Liver (tissue), 8 donors: ENCODE measurements at regions not wholly inside any gene's neighbourhood (a gene's known extent, or its start where the extent isn't known, plus 50 kb on each side); places are given as distances from the start of the nearest gene placed in this dataset.

Source experiments
- DNase-seq: peaks from one replicate; pipeline ENCODE4 v3.0.0-alpha.2; 2017; ENCODE audit warnings: low spot score
- H3K27ac ChIP-seq, 2 donors: one replicate each; pipeline ENCODE4 v1.7.0; 2013; ENCODE audit warnings: inconsistent platforms in 2 of 2, low read length in 2 of 2, control low read depth in 1 of 2, low read depth in 1 of 2, mild to moderate bottlenecking in 1 of 2
- H3K27me3 ChIP-seq, 4 donors: one replicate each; pipeline versions ENCODE4 v1.6.1 to v1.7.0; 2013; ENCODE audit warnings: low read length in 3 of 4, inconsistent platforms in 1 of 4, mild to moderate bottlenecking in 1 of 4, moderate library complexity in 1 of 4; ENCODE audit not compliant: control insufficient read depth in 4 of 4, insufficient read depth in 4 of 4
- H3K36me3 ChIP-seq, 4 donors: one replicate each; pipeline versions ENCODE4 v1.6.1 to v1.7.0; 2013; ENCODE audit warnings: low read length in 3 of 4, mild to moderate bottlenecking in 3 of 4, low read depth in 1 of 4, moderate library complexity in 1 of 4; ENCODE audit not compliant: control insufficient read depth in 4 of 4, insufficient read depth in 3 of 4
- H3K4me1 ChIP-seq, 4 donors: one replicate each; pipeline versions ENCODE4 v1.6.1 to v1.7.0; 2013; ENCODE audit warnings: low read length in 3 of 4, mild to moderate bottlenecking in 3 of 4, moderate library complexity in 1 of 4; ENCODE audit not compliant: control insufficient read depth in 4 of 4, insufficient read depth in 4 of 4
- H3K4me3 ChIP-seq, 3 donors: one replicate each; pipeline versions ENCODE4 v1.6.1 to v1.7.0; 2013; ENCODE audit warnings: low read length in 3 of 3, control low read depth in 1 of 3, low read depth in 1 of 3, mild to moderate bottlenecking in 1 of 3
- H3K9ac ChIP-seq, 2 donors: one replicate each; pipeline ENCODE4 v1.7.0; 2013; ENCODE audit warnings: low read length in 2 of 2, mild to moderate bottlenecking in 2 of 2, moderate library complexity in 2 of 2, control low read depth in 1 of 2, low read depth in 1 of 2
- H3K9me3 ChIP-seq, 4 donors: one replicate each; pipeline versions ENCODE4 v1.6.1 to v1.7.0; 2013; ENCODE audit warnings: low read length in 3 of 4; ENCODE audit not compliant: control insufficient read depth in 4 of 4
- ATF3 ChIP-seq: IDR thresholded peaks from 2 replicates; pipeline ENCODE4 v1.6.1; 2016; ENCODE audit warnings: antibody characterized with exemption
- EGR1 ChIP-seq, 2 donors: IDR thresholded peaks; 2 replicates each; pipeline ENCODE4 v1.6.1; 2016 to 2018; ENCODE audit warnings: antibody characterized with exemption in 2 of 2, low read depth in 2 of 2
- FOXA1 ChIP-seq: IDR thresholded peaks from 2 replicates; pipeline ENCODE4 v1.6.1; 2016; ENCODE audit warnings: antibody characterized with exemption
- FOXA2 ChIP-seq: IDR thresholded peaks from 2 replicates; pipeline ENCODE4 v1.6.1; 2016; ENCODE audit warnings: antibody characterized with exemption
- GABPA ChIP-seq, 2 donors: IDR thresholded peaks in 1 of 2; conservative IDR thresholded peaks in 1 of 2; 2 replicates each; pipeline ENCODE4 v1.6.1; 2016; ENCODE audit warnings: antibody characterized with exemption in 2 of 2, mild to moderate bottlenecking in 1 of 2, moderate library complexity in 1 of 2
- HNF4A ChIP-seq, 2 donors: conservative IDR thresholded peaks; 2 replicates each; pipeline ENCODE4 v1.6.1; 2016; ENCODE audit warnings: antibody characterized with exemption in 2 of 2, mild to moderate bottlenecking in 2 of 2
- HNF4G ChIP-seq: IDR thresholded peaks from 2 replicates; pipeline ENCODE4 v1.6.1; 2016; ENCODE audit warnings: antibody characterized with exemption
- JUND ChIP-seq, 2 donors: IDR thresholded peaks; 2 replicates each; pipeline ENCODE4 v1.6.1; 2016; ENCODE audit warnings: antibody characterized with exemption in 2 of 2
- NR2F2 ChIP-seq: IDR thresholded peaks from 2 replicates; pipeline ENCODE4 v1.6.1; 2016; ENCODE audit warnings: antibody characterized with exemption
- RAD21 ChIP-seq, 2 donors: IDR thresholded peaks; 2 replicates each; pipeline ENCODE4 v1.6.1; 2016; ENCODE audit warnings: antibody characterized with exemption in 2 of 2, mild to moderate bottlenecking in 2 of 2
- RXRA ChIP-seq, 2 donors: IDR thresholded peaks; 2 replicates each; pipeline ENCODE4 v1.6.1; 2017 to 2018; ENCODE audit warnings: antibody characterized with exemption in 2 of 2, mild to moderate bottlenecking in 1 of 2
- SP1 ChIP-seq: IDR thresholded peaks from 2 replicates; pipeline ENCODE4 v1.6.1; 2018; ENCODE audit warnings: antibody characterized with exemption, mild to moderate bottlenecking
- TAF1 ChIP-seq: conservative IDR thresholded peaks from 2 replicates; pipeline ENCODE4 v1.6.1; 2016; ENCODE audit warnings: antibody characterized with exemption, mild to moderate bottlenecking
- YY1 ChIP-seq: IDR thresholded peaks from 2 replicates; pipeline ENCODE4 v1.6.1; 2016; ENCODE audit warnings: antibody characterized with exemption, mild to moderate bottlenecking
- WGBS: extraction: QIAGEN DNeasy Blood & Tissue Kit; methylation state at CpG from one replicate; pipeline ENCODE4 v1.1.7; 2013; 5-methylcytosine and 5-hydroxymethylcytosine counted together
- TF ChIP-seq, protein P1 (sequence below): IDR thresholded peaks from 2 replicates; pipeline ENCODE4 v1.6.1; 2016; ENCODE audit warnings: antibody characterized with exemption, mild to moderate bottlenecking
- TF ChIP-seq, protein P2 (sequence below): IDR thresholded peaks from 2 replicates; pipeline ENCODE4 v1.6.1; 2016; ENCODE audit warnings: antibody characterized with exemption
- TF ChIP-seq, protein P3 (sequence below): fragments of 150-350 bp; IDR thresholded peaks from 2 replicates; pipeline ENCODE4 v1.5.1; 2017; ENCODE audit warnings: improper control_type of control experiment, low read depth, low read length; ENCODE audit not compliant: missing input control
- donor health status: healthy.
- donor health status: healthy.
- donor health status: healthy.
- donor health status: healthy.
- donor health status: healthy.

GRCh38 chr14:34359420-34360117 lies 102.5 kb downstream of the SPTSSA start (continued):
- TF ChIP-seq, protein P1, sequence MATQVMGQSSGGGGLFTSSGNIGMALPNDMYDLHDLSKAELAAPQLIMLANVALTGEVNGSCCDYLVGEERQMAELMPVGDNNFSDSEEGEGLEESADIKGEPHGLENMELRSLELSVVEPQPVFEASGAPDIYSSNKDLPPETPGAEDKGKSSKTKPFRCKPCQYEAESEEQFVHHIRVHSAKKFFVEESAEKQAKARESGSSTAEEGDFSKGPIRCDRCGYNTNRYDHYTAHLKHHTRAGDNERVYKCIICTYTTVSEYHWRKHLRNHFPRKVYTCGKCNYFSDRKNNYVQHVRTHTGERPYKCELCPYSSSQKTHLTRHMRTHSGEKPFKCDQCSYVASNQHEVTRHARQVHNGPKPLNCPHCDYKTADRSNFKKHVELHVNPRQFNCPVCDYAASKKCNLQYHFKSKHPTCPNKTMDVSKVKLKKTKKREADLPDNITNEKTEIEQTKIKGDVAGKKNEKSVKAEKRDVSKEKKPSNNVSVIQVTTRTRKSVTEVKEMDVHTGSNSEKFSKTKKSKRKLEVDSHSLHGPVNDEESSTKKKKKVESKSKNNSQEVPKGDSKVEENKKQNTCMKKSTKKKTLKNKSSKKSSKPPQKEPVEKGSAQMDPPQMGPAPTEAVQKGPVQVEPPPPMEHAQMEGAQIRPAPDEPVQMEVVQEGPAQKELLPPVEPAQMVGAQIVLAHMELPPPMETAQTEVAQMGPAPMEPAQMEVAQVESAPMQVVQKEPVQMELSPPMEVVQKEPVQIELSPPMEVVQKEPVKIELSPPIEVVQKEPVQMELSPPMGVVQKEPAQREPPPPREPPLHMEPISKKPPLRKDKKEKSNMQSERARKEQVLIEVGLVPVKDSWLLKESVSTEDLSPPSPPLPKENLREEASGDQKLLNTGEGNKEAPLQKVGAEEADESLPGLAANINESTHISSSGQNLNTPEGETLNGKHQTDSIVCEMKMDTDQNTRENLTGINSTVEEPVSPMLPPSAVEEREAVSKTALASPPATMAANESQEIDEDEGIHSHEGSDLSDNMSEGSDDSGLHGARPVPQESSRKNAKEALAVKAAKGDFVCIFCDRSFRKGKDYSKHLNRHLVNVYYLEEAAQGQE, result no peak
- TF ChIP-seq ATF3, result no peak
- TF ChIP-seq HNF4G, result no peak
- no peak for TF ChIP-seq FOXA1

GRCh38 chr14:34356264-34356654 lies 105.8 kb downstream of the SPTSSA start:
- peaks cover 0 to 1% (median 0%) of the 10 kb centered on the region in 4 donors for H3K4me1 ChIP-seq

More at GRCh38 chr14:34356264-34356654, 105.8 kb downstream of the SPTSSA start:
- WGBS, result 86% methylated on average over 4 of the region's 4 CpGs
- Histone ChIP-seq H3K36me3 (no peaks in the 10 kb centered on the region), H3K27ac (no peak overlapping the region), H3K9me3 (no peaks in the 10 kb centered on the region), H3K4me3 (no peak overlapping the region), H3K9ac (no peak overlapping the region), H3K27me3 (no peaks in the 10 kb centered on the region)
- no peak for DNase-seq
- TF ChIP-seq FOXA1, result no peak
- no peak for TF ChIP-seq ATF3
- no peak for TF ChIP-seq YY1
- TF ChIP-seq RXRA (IDR thresholded peaks at IDR 0.05), result no peak
- TF ChIP-seq EGR1 (IDR thresholded peaks at IDR 0.05; ENCODE audit: low read depth in 2 of 2), result no peak
- no peak for TF ChIP-seq FOXA2
- TF ChIP-seq, protein P2, sequence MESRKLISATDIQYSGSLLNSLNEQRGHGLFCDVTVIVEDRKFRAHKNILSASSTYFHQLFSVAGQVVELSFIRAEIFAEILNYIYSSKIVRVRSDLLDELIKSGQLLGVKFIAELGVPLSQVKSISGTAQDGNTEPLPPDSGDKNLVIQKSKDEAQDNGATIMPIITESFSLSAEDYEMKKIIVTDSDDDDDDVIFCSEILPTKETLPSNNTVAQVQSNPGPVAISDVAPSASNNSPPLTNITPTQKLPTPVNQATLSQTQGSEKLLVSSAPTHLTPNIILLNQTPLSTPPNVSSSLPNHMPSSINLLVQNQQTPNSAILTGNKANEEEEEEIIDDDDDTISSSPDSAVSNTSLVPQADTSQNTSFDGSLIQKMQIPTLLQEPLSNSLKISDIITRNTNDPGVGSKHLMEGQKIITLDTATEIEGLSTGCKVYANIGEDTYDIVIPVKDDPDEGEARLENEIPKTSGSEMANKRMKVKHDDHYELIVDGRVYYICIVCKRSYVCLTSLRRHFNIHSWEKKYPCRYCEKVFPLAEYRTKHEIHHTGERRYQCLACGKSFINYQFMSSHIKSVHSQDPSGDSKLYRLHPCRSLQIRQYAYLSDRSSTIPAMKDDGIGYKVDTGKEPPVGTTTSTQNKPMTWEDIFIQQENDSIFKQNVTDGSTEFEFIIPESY, result no peak
- no peak for TF ChIP-seq TAF1
- TF ChIP-seq SP1, result no peak
- no peak for TF ChIP-seq RAD21 (IDR thresholded peaks at IDR 0.05)
- TF ChIP-seq HNF4G, result no peak
- TF ChIP-seq HNF4A (conservative IDR thresholded peaks at IDR 0.05), result no peak
- no peak for TF ChIP-seq GABPA (IDR thresholded peaks at IDR 0.05 in 1 of 2, conservative IDR thresholded peaks at IDR 0.05 in 1 of 2)
- TF ChIP-seq, protein P3, sequence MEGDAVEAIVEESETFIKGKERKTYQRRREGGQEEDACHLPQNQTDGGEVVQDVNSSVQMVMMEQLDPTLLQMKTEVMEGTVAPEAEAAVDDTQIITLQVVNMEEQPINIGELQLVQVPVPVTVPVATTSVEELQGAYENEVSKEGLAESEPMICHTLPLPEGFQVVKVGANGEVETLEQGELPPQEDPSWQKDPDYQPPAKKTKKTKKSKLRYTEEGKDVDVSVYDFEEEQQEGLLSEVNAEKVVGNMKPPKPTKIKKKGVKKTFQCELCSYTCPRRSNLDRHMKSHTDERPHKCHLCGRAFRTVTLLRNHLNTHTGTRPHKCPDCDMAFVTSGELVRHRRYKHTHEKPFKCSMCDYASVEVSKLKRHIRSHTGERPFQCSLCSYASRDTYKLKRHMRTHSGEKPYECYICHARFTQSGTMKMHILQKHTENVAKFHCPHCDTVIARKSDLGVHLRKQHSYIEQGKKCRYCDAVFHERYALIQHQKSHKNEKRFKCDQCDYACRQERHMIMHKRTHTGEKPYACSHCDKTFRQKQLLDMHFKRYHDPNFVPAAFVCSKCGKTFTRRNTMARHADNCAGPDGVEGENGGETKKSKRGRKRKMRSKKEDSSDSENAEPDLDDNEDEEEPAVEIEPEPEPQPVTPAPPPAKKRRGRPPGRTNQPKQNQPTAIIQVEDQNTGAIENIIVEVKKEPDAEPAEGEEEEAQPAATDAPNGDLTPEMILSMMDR, result no peak
- no peak for TF ChIP-seq NR2F2
- TF ChIP-seq JUND (IDR thresholded peaks at IDR 0.05), result no peak
